B cell (primary cell): ENCODE measurements at regions not wholly inside any gene's neighbourhood (a gene's known extent, or its start where the extent isn't known, plus 50 kb on each side); places are given as distances from the start of the nearest gene placed in this dataset.

Source experiments
- ATAC-seq: fragments of 200-7000 bp; cut with Tn5 transposase; one replicate; pipeline ENCODE4 v1.10.0; 2021; ENCODE audit warnings: low read depth, mild to moderate bottlenecking, moderate number of reproducible peaks, moderate library complexity
- CTCF ChIA-PET: fragments of 350-600 bp; sonication (Branson Sonifier 250); formaldehyde crosslinking; loops from one replicate; lab custom pipeline; 2021; ENCODE audit warnings: antibody characterized with exemption, inconsistent platforms; lab: Charles Lee
- POLR2A ChIA-PET: fragments of 350-600 bp; sonication (Branson Sonifier 250); formaldehyde crosslinking; loops from one replicate; lab custom pipeline; 2021; ENCODE audit warnings: antibody characterized with exemption; lab: Charles Lee
- DNase-seq: peaks from one replicate; pipeline ENCODE4 v3.0.0; 2013
- H2AFZ ChIP-seq: 2 replicates; pipeline ENCODE4 v1.6.1; 2012; ENCODE audit warnings: mild to moderate bottlenecking, low read depth, low read length; ENCODE audit not compliant: insufficient read depth, poor library complexity, severe bottlenecking
- H3K27ac ChIP-seq, 2 donors: 1 replicate in 1 of 2; 2 replicates in 1 of 2; pipeline ENCODE4 v1.5.1; 2012 to 2013; ENCODE audit warnings: low read length in 2 of 2, mild to moderate bottlenecking in 2 of 2, moderate library complexity in 1 of 2
- H3K27me3 ChIP-seq, 4 experiments: fragments of 200-600 bp in 1 of 4; sonication (generic) in 1 of 4; replicated peaks in 1 of 4; 1 replicate in 2 of 4; 2 replicates in 2 of 4; pipeline versions ENCODE4 v1.6.1 to v1.7.0; 2013 to 2016; ENCODE audit warnings: low read length in 3 of 4, mild to moderate bottlenecking in 2 of 4, mixed read lengths in 1 of 4, moderate library complexity in 1 of 4; ENCODE audit not compliant: insufficient read depth in 4 of 4, control insufficient read depth in 3 of 4; ENCODE audit errors: control extremely low read depth in 1 of 4
- H3K36me3 ChIP-seq, 2 experiments: replicated peaks in 1 of 2; 1 replicate in 1 of 2; 2 replicates in 1 of 2; pipeline versions ENCODE4 v1.6.1 to v1.7.1; 2013; ENCODE audit warnings: low read length in 1 of 2; ENCODE audit not compliant: insufficient read depth in 2 of 2, control insufficient read depth in 1 of 2; ENCODE audit errors: control extremely low read depth in 1 of 2, extremely low read depth in 1 of 2
- H3K4me1 ChIP-seq, 2 donors: fragments of 200-600 bp in 1 of 2; sonication (generic) in 1 of 2; 1 replicate in 1 of 2; 2 replicates in 1 of 2; pipeline versions ENCODE4 v1.5.1 to v1.6.1; 2013 to 2017; ENCODE audit warnings: low read length in 2 of 2; ENCODE audit not compliant: control insufficient read depth in 2 of 2, insufficient read depth in 2 of 2
- H3K4me2 ChIP-seq: replicated peaks from 2 replicates; pipeline ENCODE3; 2012; ENCODE audit warnings: mild to moderate bottlenecking, low read depth, low read length; ENCODE audit not compliant: poor library complexity, severe bottlenecking
- H3K4me3 ChIP-seq, 5 experiments: fragments of 200-600 bp in 1 of 5; sonication (generic) in 1 of 5; 1 replicate in 3 of 5; 2 replicates in 2 of 5; pipeline versions ENCODE4 v1.5.1 to v1.7.0; 2011 to 2016; ENCODE audit warnings: low read length in 4 of 5, mild to moderate bottlenecking in 4 of 5, low read depth in 2 of 5, control low read depth in 1 of 5, moderate library complexity in 1 of 5; ENCODE audit not compliant: insufficient read depth in 1 of 5; ENCODE audit errors: control extremely low read depth in 1 of 5, extremely low read depth in 1 of 5
- H3K79me2 ChIP-seq: fragments of 200-600 bp; sonication (generic); one replicate; pipeline ENCODE4 v1.6.0; 2016; ENCODE audit warnings: low read length; ENCODE audit not compliant: control insufficient read depth, insufficient read depth
- H3K9ac ChIP-seq: fragments of 200-600 bp; sonication (generic); 2 replicates; pipeline ENCODE4 v1.6.1; 2017; ENCODE audit warnings: mild to moderate bottlenecking, low read length, moderate library complexity
- H3K9me3 ChIP-seq, 3 donors: one replicate each; pipeline versions ENCODE4 v1.6.1 to v1.7.1; 2013; ENCODE audit warnings: low read length in 2 of 3; ENCODE audit not compliant: control insufficient read depth in 2 of 3, insufficient read depth in 1 of 3; ENCODE audit errors: control extremely low read depth in 1 of 3
- H4K20me1 ChIP-seq: 2 replicates; pipeline ENCODE4 v1.6.0; 2012; ENCODE audit warnings: mild to moderate bottlenecking, low read length; ENCODE audit not compliant: insufficient read depth, control insufficient read depth, poor library complexity, severe bottlenecking
- H3K27ac Mint-ChIP-seq: one replicate; pipeline ENCODE4 v1.8.0; 2021; ENCODE audit warnings: mixed read lengths
- H3K27me3 Mint-ChIP-seq: one replicate; pipeline ENCODE4 v1.8.0; 2021; ENCODE audit warnings: mixed read lengths
- H3K4me1 Mint-ChIP-seq: one replicate; pipeline ENCODE4 v1.8.0; 2021; ENCODE audit warnings: mixed read lengths
- H3K4me3 Mint-ChIP-seq: one replicate; pipeline ENCODE4 v1.8.0; 2021; ENCODE audit warnings: mixed read lengths
- H3K9me3 Mint-ChIP-seq: one replicate; pipeline ENCODE4 v1.8.0; 2022; ENCODE audit warnings: mixed read lengths; ENCODE audit not compliant: insufficient read depth
- CTCF ChIP-seq: fragments of 200-600 bp; IDR thresholded peaks from one replicate; pipeline ENCODE4 v1.8.0; 2022; ENCODE audit warnings: antibody characterized with exemption, mild to moderate bottlenecking
- EZH2 ChIP-seq: IDR thresholded peaks from 2 replicates; pipeline ENCODE4 v1.6.1; 2012; ENCODE audit warnings: borderline replicate concordance, low read depth, mild to moderate bottlenecking, moderate library complexity, low read length; ENCODE audit not compliant: insufficient read depth, poor library complexity, severe bottlenecking
- WGBS: methylation state at CpG from one replicate; pipeline ENCODE4 v1.1.5; 2013; ENCODE audit warnings: missing lambda C conversion rate; ENCODE audit not compliant: insufficient coverage; 5-methylcytosine and 5-hydroxymethylcytosine counted together
- intact Hi-C: fragments of 100-400 bp; cut with micrococcal nuclease; formaldehyde crosslinking; loops from one replicate; pipeline ENCODE4 v1.10.0; 2022

DNA sequence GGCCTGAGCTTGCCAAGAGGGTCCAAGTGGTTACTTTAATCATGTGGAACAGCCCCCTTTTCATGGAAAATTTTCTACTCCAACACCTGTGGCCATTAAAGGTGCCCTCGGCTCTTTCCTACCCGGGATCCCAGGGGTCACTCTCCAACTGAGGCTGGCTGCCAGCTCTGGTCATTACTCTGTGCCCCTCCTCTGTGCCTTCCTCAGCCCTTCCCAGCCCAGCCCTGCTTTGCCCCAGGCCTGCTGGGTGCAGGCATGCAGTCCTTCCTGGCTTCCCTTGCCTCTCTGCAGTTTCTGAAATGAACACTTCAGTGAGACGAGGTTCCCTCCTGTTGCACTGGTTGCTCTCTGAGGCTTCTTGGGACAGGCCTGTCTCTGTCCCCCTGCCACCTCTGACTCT, 951.1 kb upstream of the ZNF722 start:
- Histone ChIP-seq H2AFZ (no peak overlapping the region), H3K4me2 (no peak overlapping the region), H3K9ac (no peak overlapping the region), H3K27me3 (no peaks in the 10 kb centered on the region), H3K79me2 (no peaks in the 10 kb centered on the region), H3K4me3 (no peak overlapping the region), H4K20me1 (no peaks in the 10 kb centered on the region), H3K9me3 (peaks cover 0 to 63% (median 3%) of the 10 kb centered on the region in 3 donors), H3K27ac (no peak overlapping the region), H3K36me3 (no peaks in the 10 kb centered on the region), H3K4me1 (no peaks in the 10 kb centered on the region)
- CTCF ChIA-PET: no interaction called here
- intact Hi-C loops: no loop called here
- peaks cover 6% of the 10 kb centered on the region for H3K9me3 Mint-ChIP-seq
- no peak overlapping the region for H3K4me3 Mint-ChIP-seq
- H3K27ac Mint-ChIP-seq: no peak overlapping the region
- POLR2A ChIA-PET: no interaction called here
- TF ChIP-seq EZH2 (no peak), CTCF (no peak)
- no peaks in the 10 kb centered on the region for H3K4me1 Mint-ChIP-seq
- WGBS: 83% methylated on average over 3 of the region's 3 CpGs
- no peaks in the 10 kb centered on the region for H3K27me3 Mint-ChIP-seq
- ATAC-seq (no peak), DNase-seq (no peak)

DNA sequence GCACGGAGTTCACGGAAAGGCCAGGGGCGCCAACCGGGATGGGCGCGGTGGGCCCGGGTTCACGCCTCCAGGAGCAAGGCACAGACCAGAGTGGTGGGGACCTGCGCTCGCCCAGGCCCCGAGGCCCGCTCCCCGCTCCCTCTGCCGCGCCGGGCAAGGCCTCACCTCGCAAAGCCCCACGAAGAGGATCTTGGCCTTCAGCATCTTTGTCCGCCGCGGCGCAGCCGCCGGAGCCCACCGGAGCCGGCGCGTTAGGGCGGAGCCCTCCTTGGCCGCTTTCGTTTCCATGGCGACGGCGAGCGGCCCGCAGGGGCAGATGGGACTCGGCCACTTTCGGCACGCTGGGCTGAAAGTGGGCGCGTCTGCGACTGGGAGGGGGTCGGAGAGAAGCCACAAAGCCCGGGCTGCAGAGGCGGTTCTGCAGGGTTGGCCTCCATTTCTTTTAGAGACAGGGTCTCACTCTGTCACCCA, 944.4 kb upstream of the ZNF722 start:
- Mint-ChIP-seq H3K27me3 (no peaks in the 10 kb centered on the region), H3K27ac (no peak overlapping the region), H3K4me3 (no peak overlapping the region), H3K9me3 (peaks cover 2% of the 10 kb centered on the region), H3K4me1 (no peaks in the 10 kb centered on the region)
- WGBS: 60% methylated on average over 45 of the region's 45 CpGs
- Histone ChIP-seq H3K9me3 (peaks cover 0 to 55% (median 0%) of the 10 kb centered on the region in 3 donors), H3K27me3 (no peaks in the 10 kb centered on the region), H3K79me2 (no peaks in the 10 kb centered on the region), H3K4me3 (no peak overlapping the region), H3K4me2 (no peak overlapping the region), H3K9ac (no peak overlapping the region), H3K27ac (no peak overlapping the region), H3K36me3 (no peaks in the 10 kb centered on the region), H3K4me1 (no peaks in the 10 kb centered on the region), H2AFZ (no peak overlapping the region), H4K20me1 (no peaks in the 10 kb centered on the region)
- DNase-seq (no peak), ATAC-seq (no peak)
- CTCF ChIA-PET: no interaction called here
- POLR2A ChIA-PET: no interaction called here
- intact Hi-C loops: no loop called here
- TF ChIP-seq CTCF (no peak), EZH2 (no peak)
